ENCODE measurements at regions not wholly inside any gene's neighbourhood (a gene's known extent, or its start where the extent isn't known, plus 50 kb on each side); places are given as distances from the start of the nearest gene placed in this dataset.
"Not testable (repeated sequence)": the region's sequence is repeated elsewhere in the genome, so short reads cannot be mapped to it uniquely, and the experiment has no call there.

DNA sequence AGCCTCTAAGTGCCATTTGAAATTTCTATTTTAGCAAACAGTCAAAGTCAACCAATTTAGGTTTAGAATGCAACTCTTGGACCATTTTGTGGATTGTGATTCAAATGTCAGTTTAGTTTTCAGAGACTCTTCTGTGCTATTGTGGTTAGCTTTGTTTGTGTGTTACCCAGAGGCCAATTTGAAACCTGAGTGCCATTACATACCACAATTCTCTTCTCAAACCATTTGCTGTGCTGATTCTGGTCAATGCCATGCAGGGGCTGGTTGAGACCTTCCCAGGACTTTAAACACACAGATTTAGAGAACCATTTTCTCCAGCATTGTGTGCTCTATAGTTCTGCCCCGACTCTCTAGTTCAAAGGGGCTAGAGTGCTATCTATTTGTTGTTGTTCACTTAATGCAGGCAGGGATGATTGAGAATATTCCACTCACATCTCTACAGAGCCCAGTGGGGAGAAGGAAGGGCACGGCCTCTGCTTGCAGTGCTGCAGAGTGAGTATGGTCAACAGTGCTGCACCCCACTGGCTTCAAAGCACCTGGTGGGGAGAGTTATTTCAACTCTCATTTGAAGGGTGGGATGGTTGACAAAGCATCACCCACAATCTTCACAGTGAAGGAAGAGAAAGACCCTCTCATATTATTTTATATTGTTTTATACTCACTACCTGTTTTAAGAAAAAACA is 738.2 kb downstream of the COL12A1 start:
- DNase-seq: no peak

DNA sequence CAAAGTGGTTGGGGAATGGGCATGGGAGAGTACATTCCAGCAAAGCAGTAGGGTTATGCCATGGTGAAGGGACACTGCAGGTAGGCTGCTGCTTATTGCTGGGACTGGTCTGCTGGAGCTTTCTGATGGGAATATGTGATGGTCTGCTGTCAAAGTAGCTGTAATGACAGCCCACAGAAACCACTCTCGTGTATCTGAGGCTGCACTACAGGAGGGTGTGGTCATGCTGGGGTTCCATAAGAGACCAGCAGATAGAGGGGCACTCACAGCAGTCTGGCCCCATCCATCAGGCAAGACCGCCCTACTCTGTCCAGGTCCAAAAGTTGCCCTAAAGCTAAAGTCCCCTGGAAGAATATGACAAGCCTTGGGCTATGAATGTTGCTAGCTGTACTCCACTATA is 739.3 kb downstream of the COL12A1 start:
- DNase-seq: no peak

DNA sequence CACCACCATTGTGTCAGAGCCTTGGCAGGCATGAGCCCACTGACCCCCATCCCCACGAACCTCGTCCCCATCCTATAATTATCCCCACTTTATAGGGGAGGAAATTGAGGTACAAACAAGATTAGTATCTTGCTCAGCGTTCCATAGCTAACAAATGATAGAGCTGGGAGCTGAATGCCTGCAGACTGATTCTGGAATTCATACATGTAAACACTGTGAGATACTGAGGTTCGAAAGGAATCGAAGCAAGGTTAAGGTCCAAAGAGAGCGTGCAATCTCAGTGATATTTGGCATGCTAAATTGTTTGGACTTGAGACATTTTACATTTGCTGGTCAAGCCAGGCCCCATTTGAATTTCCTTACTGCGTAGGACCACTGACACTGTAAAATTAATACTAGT is 746.6 kb downstream of the COL12A1 start:
- DNase-seq: no peak

DNA sequence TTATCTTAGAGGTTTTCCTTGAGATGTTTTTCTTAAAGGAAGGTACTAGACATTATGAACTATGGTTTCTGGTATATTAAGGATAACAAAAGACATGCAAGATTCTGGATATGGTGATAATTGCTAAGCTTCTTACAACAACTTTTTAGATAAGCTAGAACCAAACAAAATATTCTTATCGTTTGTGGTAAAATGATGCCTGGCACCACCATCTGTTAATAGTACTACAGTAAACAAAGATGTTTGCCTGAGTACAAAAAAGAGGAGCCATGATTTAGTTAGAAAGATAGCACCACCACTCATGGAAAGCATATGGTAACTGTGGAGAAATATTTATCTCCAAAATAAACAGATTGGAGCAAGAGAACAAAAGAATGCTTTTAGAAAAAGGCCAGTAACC is 747.3 kb downstream of the COL12A1 start:
- no peak for DNase-seq

DNA sequence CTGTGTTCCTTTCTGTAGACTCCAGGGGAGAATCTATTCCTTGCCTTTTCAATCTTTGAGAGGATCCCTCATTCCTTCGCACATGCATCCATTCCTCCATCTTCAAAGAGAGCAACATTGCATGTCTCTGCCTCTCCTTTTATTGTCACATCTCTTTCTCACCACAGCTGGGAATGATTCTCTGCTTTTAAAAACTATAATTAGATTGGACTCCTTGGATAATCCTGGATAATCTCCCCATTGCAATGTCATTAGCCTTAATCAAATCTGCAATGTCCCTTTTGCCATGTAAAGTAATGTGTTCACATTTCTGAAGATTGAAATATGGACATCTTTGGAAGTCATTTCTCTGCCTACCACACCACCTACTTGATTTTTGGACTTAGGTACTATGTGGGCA is 750.1 kb downstream of the COL12A1 start:
- no peak for DNase-seq

DNA sequence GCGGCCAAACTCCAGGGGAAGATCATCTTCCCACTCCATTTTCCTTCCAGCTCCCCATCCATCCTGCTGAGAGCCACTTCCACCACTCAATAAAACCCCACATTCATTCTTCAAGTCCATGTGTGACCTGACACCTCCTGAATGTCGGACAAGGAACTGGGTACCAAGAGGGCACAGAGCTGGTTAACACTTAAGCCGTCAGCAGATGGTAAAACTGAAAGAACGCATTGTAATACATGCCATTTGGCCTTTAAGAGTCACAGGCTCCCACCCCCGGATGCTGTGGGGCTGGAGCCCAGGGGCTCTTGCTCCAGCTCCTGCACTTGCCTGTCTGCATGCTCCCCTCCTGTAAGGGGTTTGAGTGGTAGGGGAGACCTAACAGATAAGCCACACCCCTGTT is 753.9 kb downstream of the COL12A1 start:
- DNase-seq: no peak

DNA sequence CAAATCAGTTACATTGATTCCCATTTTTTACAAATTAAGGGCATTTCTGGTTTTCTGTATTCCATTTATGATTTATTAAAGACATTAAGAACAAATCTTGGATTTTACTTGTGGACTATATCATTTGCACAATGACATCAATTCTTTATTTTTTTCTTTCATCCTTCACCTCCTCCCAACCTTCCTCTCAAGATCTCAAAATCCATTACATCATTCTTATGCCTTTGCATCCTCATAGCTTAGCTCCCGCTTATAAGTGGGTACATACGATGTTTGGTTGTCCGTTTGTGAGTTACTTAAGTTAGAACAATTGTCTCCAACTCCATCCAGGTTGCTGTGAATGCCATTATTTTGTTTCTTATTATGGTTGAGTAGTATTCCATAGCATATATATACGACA is 752.8 kb downstream of the CD109 start:
- no peak for DNase-seq

DNA sequence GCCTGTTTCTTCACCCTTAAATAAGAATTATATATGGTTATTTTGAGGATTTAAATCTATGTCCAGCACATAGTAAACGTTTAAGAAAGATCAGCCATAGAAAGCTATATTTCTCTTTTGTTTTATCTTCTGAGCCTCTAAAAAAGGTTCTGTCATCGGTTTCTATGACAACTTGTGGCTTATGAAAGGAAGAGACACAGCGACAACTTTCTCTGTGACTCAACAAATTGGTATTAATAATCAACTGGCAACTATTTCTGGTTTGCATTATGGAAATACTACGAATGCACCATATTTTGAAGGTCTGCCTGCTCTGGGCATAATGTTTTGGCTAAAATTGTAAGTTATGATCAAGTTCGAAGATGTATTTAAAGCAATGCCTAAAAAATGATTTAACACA is 751.0 kb downstream of the CD109 start:
- DNase-seq: no peak

DNA sequence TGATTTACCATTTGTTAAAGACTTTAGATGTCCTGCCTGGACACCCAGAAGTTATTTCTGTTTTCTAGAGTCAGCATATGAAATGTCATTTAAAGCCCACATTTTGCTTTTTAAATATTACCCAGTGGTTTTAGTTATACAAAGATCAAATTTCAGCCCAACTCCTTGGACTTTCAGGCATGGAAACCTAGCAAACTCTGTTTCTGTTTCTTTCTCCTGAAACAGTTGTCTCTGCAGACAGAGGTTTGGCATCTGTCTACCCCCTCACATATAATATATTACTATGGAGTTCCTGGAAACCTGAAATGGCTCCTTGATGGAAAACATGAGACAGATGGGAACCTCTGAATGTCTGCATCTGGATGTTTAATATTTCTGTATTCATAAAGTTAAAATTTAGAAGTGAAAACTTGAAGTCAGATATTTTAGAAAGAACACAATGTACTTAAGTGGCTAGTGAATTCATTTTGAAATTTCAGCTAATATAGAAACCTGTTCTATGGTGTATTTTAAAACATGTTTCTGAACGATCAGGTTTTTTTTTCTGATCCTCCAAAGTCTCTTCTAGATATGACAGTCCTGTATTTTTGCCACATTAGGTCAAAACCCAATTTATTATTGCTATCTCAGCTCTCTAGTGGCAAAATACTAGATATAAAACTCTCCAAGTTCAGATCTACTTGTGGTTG is 743.3 kb downstream of the CD109 start:
- no peak for DNase-seq

DNA sequence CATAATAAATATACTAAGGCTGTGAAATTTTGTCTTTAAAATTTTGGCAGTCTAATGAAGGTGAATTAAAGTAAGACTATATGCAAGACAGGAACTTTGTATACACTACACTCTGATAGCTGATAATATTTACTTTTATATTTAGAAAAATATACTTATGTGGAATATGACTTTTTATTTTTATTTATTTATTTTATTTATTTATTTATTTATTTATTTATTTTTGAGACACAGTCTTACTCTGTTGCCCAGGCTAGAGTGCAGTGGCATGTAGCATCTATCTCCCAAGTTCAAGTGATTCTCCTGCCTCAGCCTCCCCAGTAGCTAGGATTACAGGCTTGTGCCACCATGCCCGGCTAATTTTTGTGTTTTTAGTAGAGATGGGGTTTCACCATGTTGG is 742.4 kb downstream of the CD109 start:
- not testable (repeated sequence) for DNase-seq

DNA sequence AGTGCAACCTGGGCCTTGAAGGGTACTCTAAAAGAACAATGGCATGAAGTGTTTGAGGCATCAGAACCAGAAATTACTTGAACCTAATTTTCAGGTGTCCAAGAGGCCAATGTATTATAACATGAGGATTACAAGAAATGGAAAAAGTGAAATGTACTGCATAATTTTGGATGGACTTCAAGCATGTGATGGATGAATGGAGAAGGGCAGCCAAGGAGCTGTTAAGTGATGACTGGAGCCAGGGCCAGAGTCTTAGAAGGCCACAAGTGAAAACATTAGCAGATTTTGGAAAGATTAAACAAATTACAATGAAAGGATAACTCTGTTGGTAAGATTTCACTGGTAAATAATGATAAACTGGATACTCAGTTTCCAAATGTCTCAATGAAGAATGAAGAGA is 738.2 kb downstream of the CD109 start:
- no peak for DNase-seq

DNA sequence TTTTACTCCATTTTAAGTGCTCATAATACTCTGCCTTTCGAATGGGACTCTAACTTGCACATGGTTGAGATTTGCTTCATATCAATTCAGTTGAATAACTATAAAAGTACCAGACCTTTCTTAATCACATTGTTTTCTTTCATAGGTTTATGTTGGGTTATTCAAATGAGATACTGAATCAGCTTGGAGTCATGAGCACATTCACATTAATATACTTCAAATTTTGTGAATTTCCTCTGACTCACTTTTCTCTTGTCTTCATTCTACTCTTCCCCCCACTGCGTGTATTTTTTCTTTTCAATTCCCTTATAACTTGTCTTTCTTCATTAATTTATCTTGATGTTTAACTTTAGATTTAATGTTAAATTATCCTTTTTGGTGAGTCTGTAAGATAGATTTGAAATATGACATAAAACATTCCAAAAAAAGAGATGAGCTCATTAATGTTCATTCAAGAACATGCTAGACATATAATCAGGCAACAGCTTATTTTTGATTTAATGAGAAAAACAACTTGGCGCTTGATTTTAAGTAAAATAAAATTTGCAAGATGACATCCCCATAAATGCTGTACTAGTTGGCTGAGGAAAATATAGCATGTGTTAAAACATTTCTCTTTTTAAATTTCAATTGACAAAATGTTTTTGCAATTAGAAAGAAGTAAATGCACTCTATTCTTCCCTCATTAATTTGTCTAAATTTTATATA is 736.0 kb downstream of the CD109 start:
- no peak for DNase-seq

DNA sequence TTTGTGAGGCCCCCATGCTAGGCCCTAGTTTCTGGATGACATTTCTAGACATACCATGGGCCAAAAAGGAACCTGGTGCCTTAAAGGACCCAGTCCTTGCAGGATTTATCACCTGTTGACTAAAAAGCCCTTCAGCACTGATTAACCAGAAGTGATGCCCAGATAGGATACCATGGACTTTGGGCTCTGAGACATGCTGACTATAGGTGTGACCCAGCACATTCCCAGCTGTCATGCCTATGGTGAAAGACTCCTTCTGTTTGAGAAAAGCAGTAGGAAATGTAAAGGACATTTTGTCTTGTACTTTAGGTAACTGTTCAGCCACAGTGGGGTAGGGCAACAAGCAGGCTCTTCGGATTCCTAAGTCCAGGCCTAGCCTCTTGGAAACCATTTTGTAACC is 724.2 kb downstream of the CD109 start:
- DNase-seq: no peak

DNA sequence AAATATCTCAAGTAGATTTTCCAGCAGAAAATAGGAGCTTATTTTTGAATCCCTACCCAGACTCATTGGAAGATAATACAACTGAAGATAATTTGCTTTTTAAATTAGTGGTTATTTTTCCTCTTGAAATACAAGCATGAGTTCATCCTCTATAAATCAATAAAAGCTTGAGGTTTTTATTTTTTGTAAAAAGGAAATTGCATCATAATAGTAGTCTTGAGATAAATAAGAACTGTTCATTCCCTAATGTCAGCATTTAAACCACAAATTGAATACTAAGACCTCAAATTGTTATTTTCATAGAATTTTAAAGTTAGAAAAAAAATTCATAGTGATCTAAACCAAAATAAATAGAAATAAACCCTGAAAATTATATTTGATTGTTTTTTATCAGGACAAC is 719.1 kb downstream of the CD109 start:
- DNase-seq: no peak

DNA sequence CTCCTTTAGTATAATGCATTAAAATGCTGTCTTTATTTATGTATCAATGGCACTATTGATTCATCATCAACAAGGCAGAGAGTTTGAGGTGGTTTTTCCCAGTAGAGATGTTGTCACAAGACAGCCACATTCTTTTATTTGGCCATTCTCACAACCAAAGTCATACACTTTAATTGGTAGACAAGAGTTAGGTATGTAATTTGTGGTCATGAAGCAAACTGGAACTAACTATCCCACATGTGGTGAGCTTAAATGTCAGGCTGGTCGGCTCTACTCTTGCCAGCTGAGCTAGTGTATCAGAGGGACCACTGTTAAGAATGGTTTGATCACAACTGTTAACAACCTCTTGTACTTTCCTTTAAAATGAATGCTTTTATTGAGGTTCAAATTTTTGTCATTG is 714.6 kb downstream of the CD109 start:
- no peak for DNase-seq

DNA sequence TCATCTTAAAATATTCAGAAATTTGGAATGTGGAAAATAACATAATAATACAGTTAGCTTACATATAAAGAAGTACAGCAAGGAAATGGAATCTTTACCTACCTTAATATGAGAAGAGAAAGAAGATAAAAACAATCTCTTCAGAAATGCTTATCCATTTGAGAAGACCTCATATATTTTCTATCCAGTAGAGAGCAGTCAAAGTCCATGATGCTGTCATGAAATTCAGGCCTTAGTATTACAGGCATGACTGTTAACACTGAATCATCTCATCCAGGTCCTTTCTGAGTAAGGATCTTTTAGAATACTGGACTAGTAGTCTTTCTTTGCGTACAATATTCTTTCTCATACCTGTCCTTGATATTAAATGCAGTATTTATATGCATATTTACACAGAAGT is 713.4 kb downstream of the CD109 start:
- DNase-seq: no peak

DNA sequence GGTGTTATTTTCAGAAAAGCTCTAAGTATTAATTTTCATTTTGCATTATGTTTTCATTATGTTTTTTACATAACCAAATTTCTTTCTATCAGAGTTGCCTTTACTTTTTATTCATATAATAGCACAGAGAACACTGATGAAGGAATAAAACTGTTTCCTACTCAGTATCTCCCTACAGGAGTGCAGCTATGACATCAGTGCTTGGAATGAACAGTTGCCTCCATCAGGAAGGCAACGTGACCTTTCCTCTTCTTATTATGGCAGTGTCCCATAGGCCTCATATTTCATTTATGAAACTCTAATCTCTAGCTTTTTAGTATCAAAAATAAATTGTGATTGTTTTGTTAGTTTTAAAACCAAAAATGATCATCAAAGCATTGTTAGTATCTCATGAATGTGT is 712.8 kb downstream of the CD109 start:
- DNase-seq: no peak

DNA sequence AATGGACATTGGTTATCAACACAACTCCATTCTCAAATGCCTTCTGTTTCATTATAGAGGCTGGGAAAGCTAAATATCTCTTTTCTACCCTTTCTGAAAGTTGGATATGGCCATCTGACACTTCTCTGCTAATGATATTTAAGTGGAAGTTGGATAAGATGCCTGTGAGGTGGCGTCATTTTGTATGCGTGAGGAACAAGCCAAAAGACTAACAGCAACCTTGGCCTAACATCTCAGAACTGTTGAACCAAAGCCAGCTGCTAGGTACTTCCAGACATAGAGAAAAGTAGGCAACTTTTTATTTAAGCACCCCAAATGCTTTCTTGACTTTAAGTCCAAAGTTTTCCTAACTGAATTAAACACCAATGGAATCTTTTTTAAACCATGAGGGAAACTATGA is 708.4 kb downstream of the CD109 start:
- no peak for DNase-seq

DNA sequence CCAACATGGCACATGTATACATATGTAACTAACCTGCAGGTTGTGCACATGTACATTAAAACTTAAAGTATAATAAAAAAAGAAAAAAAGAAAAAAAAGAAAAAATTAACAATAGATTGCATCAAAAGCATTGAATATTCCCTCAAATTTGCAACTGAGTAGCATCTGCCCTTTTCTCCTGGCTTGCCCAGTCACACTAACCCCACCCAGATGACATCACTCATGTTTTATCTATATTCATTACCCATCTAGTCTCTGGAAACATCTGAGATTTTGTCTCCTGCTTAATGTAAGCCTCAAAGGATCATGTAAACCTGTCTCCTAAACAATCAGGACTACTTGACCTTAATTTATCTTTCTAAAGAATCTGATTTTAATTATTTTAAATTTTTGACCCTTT is 706.8 kb downstream of the CD109 start:
- no peak for DNase-seq

DNA sequence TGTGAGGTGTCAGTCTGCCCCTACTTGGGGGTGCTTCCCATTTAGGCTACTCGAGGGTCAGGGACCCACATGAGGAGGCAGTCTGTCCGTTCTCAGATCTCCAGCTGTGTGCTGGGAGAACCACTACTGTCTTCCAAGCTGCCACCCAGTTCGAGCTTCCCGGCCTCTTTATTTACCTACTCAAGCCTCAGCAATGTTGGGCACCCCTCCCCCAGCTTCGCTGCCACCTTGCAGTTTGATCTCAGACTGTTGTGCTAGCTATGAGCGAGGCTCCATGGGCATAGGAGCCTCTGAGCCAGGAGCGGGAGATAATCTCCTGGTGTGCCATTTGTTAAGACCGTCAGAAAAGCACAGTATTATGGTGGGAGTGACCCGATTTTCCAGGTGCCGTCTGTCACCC is 682.4 kb downstream of the CD109 start:
- DNase-seq: not testable (repeated sequence)

DNA sequence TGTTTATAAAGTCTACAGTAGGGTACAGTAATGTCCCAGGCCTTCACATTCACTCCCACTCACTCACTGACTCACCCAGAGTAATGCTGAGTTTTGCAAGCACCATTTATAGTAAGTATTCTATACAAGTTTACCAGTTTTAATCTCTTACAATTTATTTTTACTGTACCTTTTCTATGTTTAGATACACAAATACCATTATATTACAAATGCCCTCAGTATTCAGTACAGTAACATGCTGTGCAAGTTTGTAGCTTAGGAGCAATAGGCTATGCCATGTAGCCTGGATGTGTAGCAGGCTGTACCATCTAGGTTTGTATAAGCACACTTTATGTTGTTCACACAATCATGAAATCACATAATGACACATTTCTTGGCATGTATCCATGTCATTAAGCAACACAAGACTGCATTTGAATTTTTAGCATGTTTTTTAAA is 673.6 kb downstream of the CD109 start:
- no peak for DNase-seq

DNA sequence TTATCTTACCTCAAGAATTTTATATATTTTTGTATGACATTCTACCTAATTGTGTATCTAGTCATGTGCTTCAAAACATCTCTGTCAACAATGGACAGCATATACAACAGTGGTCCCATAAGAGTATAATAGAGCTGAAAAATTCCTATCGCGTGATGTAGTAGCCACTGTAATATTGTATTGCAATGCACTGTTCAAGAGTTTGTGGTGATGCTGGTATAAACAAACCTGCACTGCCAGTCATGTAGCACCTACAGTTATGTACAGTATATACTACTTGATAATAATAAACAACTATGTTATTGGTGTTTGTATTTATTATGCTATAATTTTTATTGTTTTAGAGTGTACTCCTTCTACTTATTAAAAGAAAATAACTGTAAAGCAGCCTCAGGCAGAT is 672.7 kb downstream of the CD109 start:
- no peak for DNase-seq

DNA sequence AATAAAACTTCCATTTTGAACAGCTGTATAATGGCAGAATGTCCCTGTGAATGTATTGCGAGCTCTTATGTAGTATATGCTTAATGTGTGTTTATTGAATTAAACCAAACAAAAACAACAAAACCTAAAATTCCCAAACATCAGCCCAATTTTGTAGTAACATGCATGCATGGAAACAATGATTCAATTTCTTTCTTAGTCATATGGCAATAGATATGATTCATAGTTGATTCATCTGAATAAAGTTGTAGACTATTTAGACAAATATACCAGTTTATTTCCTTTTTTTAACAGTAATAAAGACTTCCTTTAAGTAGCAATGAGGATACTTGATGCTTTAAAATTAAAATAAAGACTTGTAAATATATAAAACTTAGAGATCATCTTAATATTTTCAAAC is 670.6 kb downstream of the CD109 start:
- DNase-seq: no peak

DNA sequence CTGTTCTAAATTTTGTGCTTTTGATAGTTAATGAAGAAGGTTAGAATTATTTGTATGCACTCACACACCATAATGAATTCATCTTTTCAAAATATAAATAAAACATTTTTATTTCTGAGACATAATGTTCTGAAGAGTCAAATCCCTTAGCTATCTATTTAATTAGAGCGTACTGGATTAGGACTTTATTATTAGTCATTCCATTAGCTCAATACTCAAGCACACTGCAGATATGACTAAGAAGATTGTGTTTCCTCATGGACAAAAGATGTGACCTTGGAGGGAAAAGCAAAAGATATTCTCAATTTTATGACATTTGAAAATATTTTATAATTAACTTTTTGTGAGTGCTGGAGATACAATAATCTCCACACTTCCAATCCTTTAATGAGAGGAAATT is 666.4 kb downstream of the CD109 start:
- no peak for DNase-seq

Data from NCI-H748 treated with DMSO at 0.1 percent for 48 hours (cell line).